ENCODE measurements at regions not wholly inside any gene's neighbourhood (a gene's known extent, or its start where the extent isn't known, plus 50 kb on each side); places are given as distances from the start of the nearest gene placed in this dataset.

GRCh38 chr1:116316373-116316772 is 56.7 kb upstream of the ATP1A1 start:
- TF ChIP-seq EZH2 (IDR thresholded peaks at IDR 0.05; ENCODE audit: insufficient read depth, low read length) (no peak), CTCF (IDR thresholded peaks at IDR 0.05; ENCODE audit: insufficient read depth, low read depth, low read length) (no peak)
